ENCODE measurements at regions not wholly inside any gene's neighbourhood (a gene's known extent, or its start where the extent isn't known, plus 50 kb on each side); places are given as distances from the start of the nearest gene placed in this dataset.

- Histone ChIP-seq H3K27ac (ENCODE audit: low read depth, low read length, severe bottlenecking) (no peak overlapping the region), H3K4me1 (ENCODE audit: control insufficient read depth, insufficient read depth, low read length, poor library complexity, severe bottlenecking) (no peaks in the 10 kb centered on the region), H3K9me3 (ENCODE audit: control insufficient read depth, low read length) (no peaks in the 10 kb centered on the region), H3K4me3 (ENCODE audit: extremely low read depth, insufficient read depth, low read length, poor library complexity, severe bottlenecking) (no peak overlapping the region), H3K36me3 (ENCODE audit: control insufficient read depth, insufficient read depth, low read length) (no peaks in the 10 kb centered on the region)
Observed at GRCh38 chr17:53996890-53997289, 174.2 kb downstream of the KIF2B start.

DNA sequence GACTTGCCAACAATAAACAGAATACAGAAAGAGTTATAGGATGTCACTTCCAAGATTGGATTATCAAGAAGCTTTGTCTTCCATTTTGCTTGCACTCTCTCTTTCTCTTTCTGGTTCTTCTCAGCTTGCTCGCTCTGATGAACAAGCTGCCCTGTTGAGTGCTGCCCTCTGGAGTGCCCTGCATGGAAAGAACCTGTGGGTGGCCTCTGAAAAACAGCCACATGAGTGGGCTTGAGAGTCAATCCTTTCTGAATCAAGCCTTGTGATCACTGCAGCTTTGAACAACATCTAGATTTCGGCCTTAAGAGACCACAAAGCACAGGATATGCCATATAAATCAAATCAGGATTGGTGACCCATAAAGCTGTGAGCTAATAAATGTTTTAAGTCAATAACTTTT lies 185.1 kb downstream of the KIF2B start:
- Histone ChIP-seq H3K4me3 (ENCODE audit: extremely low read depth, insufficient read depth, low read length, poor library complexity, severe bottlenecking) (no peak overlapping the region), H3K36me3 (ENCODE audit: control insufficient read depth, insufficient read depth, low read length) (no peaks in the 10 kb centered on the region), H3K27ac (ENCODE audit: low read depth, low read length, severe bottlenecking) (no peak overlapping the region), H3K4me1 (ENCODE audit: control insufficient read depth, insufficient read depth, low read length, poor library complexity, severe bottlenecking) (no peaks in the 10 kb centered on the region), H3K9me3 (ENCODE audit: control insufficient read depth, low read length) (no peaks in the 10 kb centered on the region)
- WGBS, 2 experiments (ENCODE audit: insufficient coverage in 2 of 2): 67 to 100% methylated on average over 1 to 2 of the region's 2 CpGs

GRCh38 chr17:54009502-54009901 lies 186.8 kb downstream of the KIF2B start:
- Histone ChIP-seq H3K4me1 (ENCODE audit: control insufficient read depth, insufficient read depth, low read length, poor library complexity, severe bottlenecking) (no peaks in the 10 kb centered on the region), H3K36me3 (ENCODE audit: control insufficient read depth, insufficient read depth, low read length) (no peaks in the 10 kb centered on the region), H3K4me3 (ENCODE audit: extremely low read depth, insufficient read depth, low read length, poor library complexity, severe bottlenecking) (no peak overlapping the region), H3K9me3 (ENCODE audit: control insufficient read depth, low read length) (no peaks in the 10 kb centered on the region), H3K27ac (ENCODE audit: low read depth, low read length, severe bottlenecking) (no peak overlapping the region)
- WGBS, 2 experiments (ENCODE audit: insufficient coverage in 2 of 2): 73 to 85% methylated on average over 2 of the region's 4 CpGs

GRCh38 chr17:54013072-54013471 lies 190.3 kb downstream of the KIF2B start:
- no peaks in the 10 kb centered on the region for H3K4me1 ChIP-seq (ENCODE audit: control insufficient read depth, insufficient read depth, low read length, poor library complexity, severe bottlenecking)
- WGBS, 2 experiments (ENCODE audit: insufficient coverage in 2 of 2): 100% methylated on average over 1 of the region's 2 CpGs; no CpG with 5 or more reads in 1 of the 2 experiments
- H3K27ac ChIP-seq (ENCODE audit: low read depth, low read length, severe bottlenecking): no peak overlapping the region
- H3K9me3 ChIP-seq (ENCODE audit: control insufficient read depth, low read length): no peaks in the 10 kb centered on the region
- H3K4me3 ChIP-seq (ENCODE audit: extremely low read depth, insufficient read depth, low read length, poor library complexity, severe bottlenecking): no peak overlapping the region
- no peaks in the 10 kb centered on the region for H3K36me3 ChIP-seq (ENCODE audit: control insufficient read depth, insufficient read depth, low read length)

DNA sequence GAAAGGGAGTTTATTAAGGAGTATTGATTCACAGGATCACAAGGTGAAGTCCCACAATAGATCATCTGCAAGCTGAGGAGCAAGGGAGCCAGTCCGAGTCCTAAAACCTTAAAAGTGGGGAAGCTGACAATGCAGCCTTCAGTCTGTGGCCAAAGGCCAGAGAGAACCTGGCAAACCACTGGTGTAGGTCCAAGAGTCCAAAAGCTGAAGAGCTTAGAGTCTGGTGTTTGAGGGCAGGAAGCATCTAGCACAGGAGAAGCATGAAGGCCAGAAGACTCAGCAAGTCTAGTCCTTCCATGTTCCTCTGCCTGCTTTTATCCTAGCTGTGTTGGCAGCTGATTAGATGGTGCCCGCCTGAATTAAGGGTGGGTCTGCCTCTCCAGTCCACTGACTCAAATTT lies 193.0 kb downstream of the KIF2B start:
- Histone ChIP-seq H3K36me3 (ENCODE audit: control insufficient read depth, insufficient read depth, low read length) (no peaks in the 10 kb centered on the region), H3K4me3 (ENCODE audit: extremely low read depth, insufficient read depth, low read length, poor library complexity, severe bottlenecking) (no peak overlapping the region), H3K27ac (ENCODE audit: low read depth, low read length, severe bottlenecking) (no peak overlapping the region), H3K9me3 (ENCODE audit: control insufficient read depth, low read length) (no peaks in the 10 kb centered on the region), H3K4me1 (ENCODE audit: control insufficient read depth, insufficient read depth, low read length, poor library complexity, severe bottlenecking) (no peaks in the 10 kb centered on the region)
- WGBS, 2 experiments (ENCODE audit: insufficient coverage in 2 of 2): 87 to 97% methylated on average over 2 of the region's 2 CpGs

GRCh38 chr17:54021418-54021817 lies 198.7 kb downstream of the KIF2B start:
- Histone ChIP-seq H3K27ac (ENCODE audit: low read depth, low read length, severe bottlenecking) (no peak overlapping the region), H3K9me3 (ENCODE audit: control insufficient read depth, low read length) (no peaks in the 10 kb centered on the region), H3K4me3 (ENCODE audit: extremely low read depth, insufficient read depth, low read length, poor library complexity, severe bottlenecking) (no peak overlapping the region), H3K4me1 (ENCODE audit: control insufficient read depth, insufficient read depth, low read length, poor library complexity, severe bottlenecking) (no peaks in the 10 kb centered on the region), H3K36me3 (ENCODE audit: control insufficient read depth, insufficient read depth, low read length) (no peaks in the 10 kb centered on the region)
- no CpG with 5 or more reads among the region's 1 CpG for WGBS, 2 experiments (ENCODE audit: insufficient coverage in 2 of 2)

GRCh38 chr17:54028986-54029580 lies 206.4 kb downstream of the KIF2B start:
- Histone ChIP-seq H3K27ac (ENCODE audit: low read depth, low read length, severe bottlenecking) (no peak overlapping the region), H3K4me1 (ENCODE audit: control insufficient read depth, insufficient read depth, low read length, poor library complexity, severe bottlenecking) (no peaks in the 10 kb centered on the region), H3K9me3 (ENCODE audit: control insufficient read depth, low read length) (no peaks in the 10 kb centered on the region), H3K4me3 (ENCODE audit: extremely low read depth, insufficient read depth, low read length, poor library complexity, severe bottlenecking) (no peak overlapping the region), H3K36me3 (ENCODE audit: control insufficient read depth, insufficient read depth, low read length) (no peaks in the 10 kb centered on the region)

DNA sequence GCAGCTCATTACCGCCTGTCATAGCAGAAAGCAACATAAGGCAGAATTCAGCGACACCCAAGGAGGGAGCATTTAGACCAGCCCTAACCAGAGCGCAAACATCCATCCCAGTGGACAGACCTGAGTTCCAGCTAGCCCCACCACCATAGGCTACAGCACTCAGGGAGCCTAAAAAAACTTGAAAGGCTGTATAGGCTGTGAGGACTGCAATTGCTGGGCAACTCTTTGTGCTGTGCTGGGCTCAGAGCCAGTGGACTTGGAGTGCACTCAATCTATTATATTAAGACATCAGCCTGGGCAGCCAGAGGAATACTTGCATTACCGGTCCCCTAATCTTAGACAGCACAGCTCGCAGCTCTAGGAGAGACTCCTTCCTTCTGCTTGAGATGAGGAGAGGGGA lies 207.3 kb downstream of the KIF2B start:
- Histone ChIP-seq H3K36me3 (ENCODE audit: control insufficient read depth, insufficient read depth, low read length) (no peaks in the 10 kb centered on the region), H3K4me1 (ENCODE audit: control insufficient read depth, insufficient read depth, low read length, poor library complexity, severe bottlenecking) (no peaks in the 10 kb centered on the region), H3K27ac (ENCODE audit: low read depth, low read length, severe bottlenecking) (no peak overlapping the region), H3K4me3 (ENCODE audit: extremely low read depth, insufficient read depth, low read length, poor library complexity, severe bottlenecking) (no peak overlapping the region), H3K9me3 (ENCODE audit: control insufficient read depth, low read length) (no peaks in the 10 kb centered on the region)
- 74 to 100% methylated on average over 1 to 2 of the region's 5 CpGs for WGBS, 2 experiments (ENCODE audit: insufficient coverage in 2 of 2)

DNA sequence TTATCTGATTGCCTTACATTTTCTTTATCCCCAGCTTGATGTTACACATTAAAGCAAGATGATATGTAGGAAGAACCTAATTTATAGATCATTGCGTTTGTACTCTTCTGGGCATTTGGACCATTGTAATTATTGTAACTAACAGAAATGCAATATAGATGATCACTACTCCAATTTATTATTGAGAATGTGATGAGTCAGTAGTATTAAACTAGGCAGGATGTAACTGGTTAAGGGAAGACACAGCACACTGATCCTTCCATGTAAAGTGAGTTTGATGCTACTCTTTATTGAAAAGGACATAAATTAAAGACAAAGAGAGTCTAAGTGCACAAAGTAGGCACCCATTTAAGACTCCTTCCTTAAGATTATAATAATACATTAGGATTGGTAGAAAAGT lies 223.8 kb downstream of the KIF2B start:
- no peaks in the 10 kb centered on the region for H3K36me3 ChIP-seq (ENCODE audit: control insufficient read depth, insufficient read depth, low read length)
- WGBS, 2 experiments (ENCODE audit: insufficient coverage in 2 of 2): no CpG with 5 or more reads among the region's 1 CpG

GRCh38 chr17:54063639-54064038 lies 240.9 kb downstream of the KIF2B start:
- Histone ChIP-seq H3K4me1 (ENCODE audit: control insufficient read depth, insufficient read depth, low read length, poor library complexity, severe bottlenecking) (no peaks in the 10 kb centered on the region), H3K9me3 (ENCODE audit: control insufficient read depth, low read length) (no peaks in the 10 kb centered on the region), H3K4me3 (ENCODE audit: extremely low read depth, insufficient read depth, low read length, poor library complexity, severe bottlenecking) (no peak overlapping the region), H3K36me3 (ENCODE audit: control insufficient read depth, insufficient read depth, low read length) (no peaks in the 10 kb centered on the region), H3K27ac (ENCODE audit: low read depth, low read length, severe bottlenecking) (no peak overlapping the region)
- 100% methylated on average over 1 of the region's 1 CpG; no CpG with 5 or more reads in 1 of the 2 experiments for WGBS, 2 experiments (ENCODE audit: insufficient coverage in 2 of 2)

More for the DNA sequence above, 223.8 kb downstream of the KIF2B start:
- Histone ChIP-seq H3K27ac (ENCODE audit: low read depth, low read length, severe bottlenecking) (no peak overlapping the region), H3K4me3 (ENCODE audit: extremely low read depth, insufficient read depth, low read length, poor library complexity, severe bottlenecking) (no peak overlapping the region), H3K4me1 (ENCODE audit: control insufficient read depth, insufficient read depth, low read length, poor library complexity, severe bottlenecking) (no peaks in the 10 kb centered on the region), H3K9me3 (ENCODE audit: control insufficient read depth, low read length) (peaks cover 18% of the 10 kb centered on the region)

GRCh38 chr17:54085020-54085419 lies 262.3 kb downstream of the KIF2B start:
- no peak overlapping the region for H3K27ac ChIP-seq (ENCODE audit: low read depth, low read length, severe bottlenecking)
- H3K9me3 ChIP-seq (ENCODE audit: control insufficient read depth, low read length): no peaks in the 10 kb centered on the region
- 60% methylated on average over 1 of the region's 1 CpG; no CpG with 5 or more reads in 1 of the 2 experiments for WGBS, 2 experiments (ENCODE audit: insufficient coverage in 2 of 2)
- H3K36me3 ChIP-seq (ENCODE audit: control insufficient read depth, insufficient read depth, low read length): no peaks in the 10 kb centered on the region
- H3K4me1 ChIP-seq (ENCODE audit: control insufficient read depth, insufficient read depth, low read length, poor library complexity, severe bottlenecking): peaks cover 5% of the 10 kb centered on the region
- no peak overlapping the region for H3K4me3 ChIP-seq (ENCODE audit: extremely low read depth, insufficient read depth, low read length, poor library complexity, severe bottlenecking)

Measured in mesodermal cell (in vitro differentiated cells).